NB4 (cell line): ENCODE measurements at regions not wholly inside any gene's neighbourhood (a gene's known extent, or its start where the extent isn't known, plus 50 kb on each side); places are given as distances from the start of the nearest gene placed in this dataset.

Experiments
- CTCF ChIP-seq: IDR thresholded peaks from one replicate; pipeline ENCODE4 v1.5.1; 2012; ENCODE audit warnings: low read depth, low read length
- MAX ChIP-seq: IDR thresholded peaks from 2 replicates; pipeline ENCODE4 v1.6.1; 2011; ENCODE audit warnings: low read depth, low read length
- MYC ChIP-seq: IDR thresholded peaks from 2 replicates; pipeline ENCODE4 v1.6.1; 2011; ENCODE audit warnings: low read depth, low read length
- POLR2A ChIP-seq: IDR thresholded peaks from 2 replicates; pipeline ENCODE4 v1.6.1; 2011; ENCODE audit warnings: mild to moderate bottlenecking; ENCODE audit not compliant: insufficient read length; ENCODE audit errors: extremely low read depth

GRCh38 chr11:112874980-112875379, 86.2 kb upstream of the NCAM1 start:
- TF ChIP-seq CTCF = no peak
- no peak for TF ChIP-seq POLR2A
- TF ChIP-seq MAX = no peak
- no peak for TF ChIP-seq MYC
